NCI-H1436 treated with DMSO at 0.1 percent for 48 hours (cell line): ENCODE measurements at regions not wholly inside any gene's neighbourhood (a gene's known extent, or its start where the extent isn't known, plus 50 kb on each side); places are given as distances from the start of the nearest gene placed in this dataset.

ENCODE experiments used
- DNase-seq: peaks from one replicate; lab custom pipeline; 2025; lab: John Stamatoyannopoulos, UW

- no peak for DNase-seq
These were observed 325.8 kb upstream of the NR5A2 start for GRCh38 chr1:199701726-199702125.

DNA sequence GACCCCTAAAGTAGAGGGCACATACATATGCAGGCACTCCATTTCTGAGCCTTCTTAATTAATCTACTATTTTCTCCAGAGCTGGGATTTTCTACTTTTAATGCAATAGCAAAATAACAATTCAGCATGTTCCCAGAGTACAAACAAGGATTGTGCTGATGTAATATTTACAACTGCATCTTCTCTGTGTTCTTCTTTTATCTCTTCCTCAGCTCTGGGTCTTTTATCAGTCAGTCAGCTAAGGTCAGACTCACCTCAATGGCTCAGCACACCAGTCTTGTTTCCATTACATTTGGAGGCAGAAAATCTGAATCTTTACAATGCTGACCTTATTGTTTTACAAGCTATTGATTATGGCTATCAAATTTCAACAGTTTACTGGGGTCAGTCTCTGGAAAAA lies 323.3 kb upstream of the NR5A2 start:
- no peak for DNase-seq

DNA sequence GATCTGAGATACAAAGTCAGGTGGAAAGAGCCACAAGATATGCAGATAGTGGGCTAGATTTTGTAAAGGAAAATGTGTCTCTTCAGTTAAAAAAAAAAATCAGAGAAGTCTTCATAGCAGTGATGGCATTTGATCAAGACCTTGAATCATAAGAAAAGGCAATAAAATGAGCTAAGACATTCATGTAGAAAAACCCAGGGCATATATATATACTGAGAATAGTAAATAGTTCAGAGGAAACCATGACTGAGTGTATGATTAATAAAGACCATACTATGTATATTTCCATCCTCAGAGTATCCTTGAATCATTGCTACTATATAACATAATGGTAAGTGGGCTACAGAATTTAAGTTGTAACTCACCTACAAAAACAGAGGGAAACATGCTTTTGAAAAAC lies 321.7 kb upstream of the NR5A2 start:
- no peak for DNase-seq

GRCh38 chr1:199706826-199707606 lies 320.5 kb upstream of the NR5A2 start:
- DNase-seq = no peak

DNA sequence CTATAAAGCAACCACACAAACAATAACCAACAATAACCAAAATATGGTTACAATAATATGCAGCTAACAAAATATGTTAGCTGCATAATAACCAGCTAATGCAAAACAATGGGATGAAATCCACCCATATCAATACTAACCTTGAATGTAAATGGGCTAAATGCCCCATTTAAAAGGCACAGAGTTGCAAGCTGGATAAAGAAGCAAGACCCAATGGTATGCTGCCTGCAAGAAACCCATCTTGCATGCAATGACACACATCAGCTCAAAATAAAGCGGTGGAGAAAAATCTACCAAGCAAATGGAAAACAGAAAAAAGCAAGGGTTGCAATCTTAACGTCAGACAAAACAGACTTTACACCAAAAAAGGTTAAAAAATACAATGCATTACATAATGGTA lies 316.5 kb upstream of the NR5A2 start:
- no peak for DNase-seq

GRCh38 chr1:199716729-199717128 lies 310.8 kb upstream of the NR5A2 start:
- DNase-seq = no peak

DNA sequence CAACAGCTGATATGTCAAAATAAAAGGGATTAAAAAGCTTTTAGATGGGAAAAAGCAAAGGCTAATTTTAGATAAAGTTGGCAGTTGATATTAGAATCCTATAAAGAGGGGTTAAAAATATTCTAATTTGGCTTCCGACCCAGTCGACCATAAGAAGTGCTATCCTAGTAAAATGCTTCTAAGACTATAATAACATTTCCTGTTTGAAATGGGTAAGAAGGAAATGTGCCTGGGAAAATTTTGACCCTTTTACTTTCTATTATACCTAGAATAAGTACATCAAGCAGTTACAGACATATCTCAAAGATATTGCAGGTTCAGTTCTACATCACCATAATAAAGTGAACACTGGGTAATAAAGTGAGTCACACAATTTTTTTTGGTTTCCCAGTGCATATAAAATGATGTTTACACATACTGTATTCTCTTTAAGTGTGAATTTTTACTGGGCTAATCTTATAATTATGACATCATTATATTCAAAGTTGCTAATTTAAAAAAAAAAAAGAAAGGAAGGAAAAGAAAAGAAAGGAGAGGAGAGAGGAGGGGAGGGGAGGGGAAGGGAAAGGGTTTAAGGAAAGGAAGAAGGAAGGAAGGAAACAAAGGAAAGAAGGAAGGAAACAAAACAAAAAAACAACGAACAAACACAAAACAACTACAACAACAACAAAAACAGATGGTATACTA lies 308.2 kb upstream of the NR5A2 start:
- DNase-seq = no peak

DNA sequence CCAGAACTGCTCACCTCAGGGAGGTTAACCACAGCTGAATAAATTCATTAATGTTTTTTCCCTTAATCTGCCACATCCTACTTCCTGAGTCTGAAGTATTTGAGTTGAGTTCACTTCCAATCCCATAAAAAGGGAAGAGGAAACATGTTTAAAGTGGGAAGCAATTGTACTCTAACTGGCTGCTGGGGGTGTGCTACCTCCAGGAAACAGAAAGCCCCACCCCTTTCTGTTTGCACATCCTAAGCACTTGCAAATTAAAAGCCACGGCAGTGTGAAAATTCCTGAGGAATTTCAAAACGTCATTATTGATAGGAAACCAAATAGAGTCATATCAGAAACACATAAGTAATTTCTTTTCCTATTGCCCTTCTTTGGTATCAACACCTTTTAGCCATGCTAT lies 307.0 kb upstream of the NR5A2 start:
- no peak for DNase-seq

GRCh38 chr1:199721001-199721400 lies 306.5 kb upstream of the NR5A2 start:
- no peak for DNase-seq

DNA sequence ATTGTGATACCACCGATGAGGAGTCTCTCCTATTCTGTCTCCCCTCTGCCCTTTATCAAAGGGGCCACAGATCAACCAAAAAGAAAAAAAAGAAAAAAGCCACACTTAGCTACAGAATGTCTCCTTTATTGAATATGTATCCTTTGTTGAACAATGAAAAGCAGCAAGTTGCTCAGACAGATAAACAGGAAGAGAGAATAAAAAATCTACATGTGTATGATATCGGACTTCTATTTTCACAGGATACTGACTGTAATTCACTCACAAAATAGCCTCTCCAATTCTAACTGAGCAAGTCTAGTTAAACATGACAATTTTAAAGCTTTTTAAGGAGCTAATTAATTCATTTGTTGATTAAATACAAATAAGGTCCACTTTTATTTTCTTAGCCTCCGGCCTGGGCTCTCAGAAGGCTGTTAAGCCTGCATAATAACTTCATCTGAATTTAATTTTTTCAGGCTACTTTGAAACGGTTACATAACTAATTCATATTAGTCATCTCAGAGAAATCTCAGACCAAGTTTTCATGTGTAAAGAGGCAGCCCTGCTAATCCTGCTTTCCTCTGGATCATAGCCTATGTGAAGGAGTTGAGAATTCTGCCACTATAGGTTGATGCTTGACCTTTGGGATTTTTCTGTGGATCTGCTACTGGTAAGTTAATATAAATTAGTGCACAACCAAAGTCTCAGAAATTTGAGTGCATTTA lies 304.1 kb upstream of the NR5A2 start:
- DNase-seq = no peak

GRCh38 chr1:199724049-199724448 lies 303.5 kb upstream of the NR5A2 start:
- DNase-seq = no peak

DNA sequence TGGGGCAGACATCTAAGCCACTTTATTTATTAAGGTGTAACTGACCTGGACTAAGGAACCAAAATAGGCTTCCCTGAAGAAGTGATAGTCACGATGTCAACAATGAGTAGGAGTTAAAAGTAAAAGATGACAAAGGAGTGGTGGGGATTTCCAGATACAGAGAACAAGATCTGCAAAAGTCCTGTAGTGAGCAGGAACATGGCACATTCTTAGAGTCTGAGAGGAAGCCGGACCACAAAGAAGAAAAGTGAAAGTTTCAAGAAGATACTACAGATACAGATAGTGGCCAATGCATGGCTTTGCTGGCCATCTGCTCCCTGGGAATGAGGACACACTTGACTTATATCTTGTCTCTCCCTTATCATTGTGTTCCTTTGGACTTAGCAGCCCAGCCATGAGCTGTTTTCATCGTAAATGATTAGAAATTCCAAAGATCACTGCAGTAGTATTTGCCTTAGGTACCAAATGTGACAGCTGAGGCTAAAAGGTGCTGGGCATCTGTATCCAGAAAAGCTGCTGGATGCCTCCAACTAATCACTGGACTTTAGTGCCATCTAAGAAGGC lies 302.4 kb upstream of the NR5A2 start:
- DNase-seq = no peak

DNA sequence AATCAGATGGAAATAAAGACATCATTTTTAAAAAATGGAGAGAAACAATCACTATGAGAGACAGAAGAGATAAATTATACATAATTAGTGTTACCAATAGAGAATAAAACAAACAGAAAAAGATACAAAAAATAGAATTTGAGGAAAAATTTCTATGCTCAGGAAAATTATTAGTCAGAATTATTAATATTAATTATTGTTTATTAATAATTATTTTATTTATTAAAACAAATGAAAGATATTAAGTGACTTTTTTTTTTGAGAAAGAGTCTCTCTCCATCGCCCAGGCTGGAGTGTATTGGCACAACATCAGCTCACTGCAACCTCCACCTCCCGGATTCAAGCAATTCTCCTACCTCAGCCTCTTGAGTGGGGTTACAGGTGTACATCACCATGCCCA lies 299.8 kb upstream of the NR5A2 start:
- DNase-seq = no peak

- no peak for DNase-seq
These were observed 299.2 kb upstream of the NR5A2 start for GRCh38 chr1:199728345-199728744.

- no peak for DNase-seq
These were observed 294.4 kb upstream of the NR5A2 start for GRCh38 chr1:199733125-199733524.

GRCh38 chr1:199734186-199734585 lies 293.3 kb upstream of the NR5A2 start:
- DNase-seq = no peak

GRCh38 chr1:199735660-199736059 lies 291.9 kb upstream of the NR5A2 start:
- no peak for DNase-seq

GRCh38 chr1:199736646-199737045 lies 290.9 kb upstream of the NR5A2 start:
- DNase-seq = no peak

GRCh38 chr1:199741586-199741985 lies 285.9 kb upstream of the NR5A2 start:
- DNase-seq = no peak

DNA sequence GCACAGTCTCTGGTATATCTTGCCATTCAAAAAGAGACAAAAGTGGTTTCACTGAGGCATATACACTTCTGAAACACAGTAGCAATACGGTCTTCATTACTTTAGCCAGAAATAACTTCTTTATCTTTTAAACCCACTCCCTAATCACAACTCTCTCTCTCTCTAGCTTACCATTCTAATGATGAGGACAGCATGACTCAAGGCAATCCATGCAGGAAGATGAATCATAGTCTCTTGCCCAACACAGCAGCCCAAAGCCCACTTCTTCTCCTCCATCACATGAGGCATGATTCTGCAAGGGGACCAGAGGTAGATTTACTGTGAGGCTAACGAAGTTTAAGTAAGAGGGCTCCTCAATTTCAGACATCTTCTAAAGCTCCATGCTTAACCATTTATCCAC lies 285.0 kb upstream of the NR5A2 start:
- no peak for DNase-seq

GRCh38 chr1:199743227-199743626 lies 284.3 kb upstream of the NR5A2 start:
- no peak for DNase-seq

- no peak for DNase-seq
These were observed 280.7 kb upstream of the NR5A2 start for GRCh38 chr1:199746666-199747384.
